K562 (cell line): ENCODE measurements at regions not wholly inside any gene's neighbourhood (a gene's known extent, or its start where the extent isn't known, plus 50 kb on each side); places are given as distances from the start of the nearest gene placed in this dataset.

Experiments
- ATF3 ChIP-seq, 2 experiments: fragments of 450-650 bp in 1 of 2; sonication (generic) in 1 of 2; formaldehyde crosslinking in 1 of 2; IDR thresholded peaks in 1 of 2; conservative IDR thresholded peaks in 1 of 2; 2 replicates each; pipeline versions ENCODE4 v1.6.1 to v1.8.1; 2016 to 2023; ENCODE audit warnings: mild to moderate bottlenecking in 2 of 2, moderate library complexity in 2 of 2, inconsistent platforms in 1 of 2, missing genetic modification reagents in 1 of 2
- SMC3 ChIP-seq: conservative IDR thresholded peaks from 2 replicates; pipeline ENCODE4 v1.6.1; 2011; ENCODE audit warnings: low read depth, low read length, improper control_type of control experiment; ENCODE audit not compliant: insufficient read depth

GRCh38 chr5:109614301-109614700 is 75.4 kb upstream of the MAN2A1 start:
- no peak for TF ChIP-seq ATF3 (IDR thresholded peaks at IDR 0.05)
- no peak for TF ChIP-seq ATF3 (CRISPR knock-in tag; conservative IDR thresholded peaks at IDR 0.05)
- no peak for TF ChIP-seq SMC3
